CD4-positive, alpha-beta T cell treated with Interleukin-4 for 1 hour (primary cell): ENCODE measurements at regions not wholly inside any gene's neighbourhood (a gene's known extent, or its start where the extent isn't known, plus 50 kb on each side); places are given as distances from the start of the nearest gene placed in this dataset.
"Not testable (repeated sequence)": the region's sequence is repeated elsewhere in the genome, so short reads cannot be mapped to it uniquely, and the experiment has no call there.

Experiments
- DNase-seq, 2 donors: peaks; one replicate each; pipeline ENCODE4 v3.0.0-alpha.2; 2020 to 2022

DNA sequence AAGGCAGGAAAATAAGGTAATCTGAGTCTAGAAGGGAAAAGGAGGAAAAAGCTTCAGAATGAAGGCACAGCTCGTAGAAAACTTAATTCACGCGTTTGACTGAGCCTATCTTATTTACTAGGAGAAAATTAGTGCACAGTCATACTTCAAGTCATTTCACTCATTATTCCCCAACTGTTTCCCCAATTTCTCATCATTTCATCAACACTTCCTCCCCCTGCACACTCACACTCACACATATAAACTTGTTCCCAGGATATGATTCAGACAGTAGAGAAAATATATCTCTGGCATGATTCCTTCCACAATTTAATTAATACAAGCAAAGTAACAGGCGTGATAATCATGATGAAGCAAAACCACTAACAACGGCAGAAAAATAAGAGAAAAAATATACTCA lies 94.5 kb upstream of the F13A1 start:
- DNase-seq: no peak

DNA sequence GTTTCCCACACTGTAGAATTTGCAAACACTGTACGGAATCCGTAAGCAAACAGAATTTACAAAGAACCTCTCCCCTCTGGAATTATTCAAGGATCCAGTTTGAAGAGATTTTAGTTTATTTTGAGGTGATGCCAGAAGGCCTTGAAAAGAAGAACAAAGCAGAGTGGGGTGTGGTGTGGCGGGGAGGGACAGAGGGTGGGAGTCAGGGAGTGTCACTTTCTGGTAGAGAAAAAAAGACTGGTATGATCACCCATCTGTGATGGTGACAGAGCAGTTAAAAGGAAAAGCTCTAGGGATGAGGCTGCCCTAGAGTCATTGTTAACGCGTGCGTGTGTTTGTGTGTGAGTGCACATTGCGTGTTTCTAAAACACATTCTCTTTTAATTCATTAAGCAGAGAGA lies 97.0 kb upstream of the F13A1 start:
- DNase-seq: no peak

DNA sequence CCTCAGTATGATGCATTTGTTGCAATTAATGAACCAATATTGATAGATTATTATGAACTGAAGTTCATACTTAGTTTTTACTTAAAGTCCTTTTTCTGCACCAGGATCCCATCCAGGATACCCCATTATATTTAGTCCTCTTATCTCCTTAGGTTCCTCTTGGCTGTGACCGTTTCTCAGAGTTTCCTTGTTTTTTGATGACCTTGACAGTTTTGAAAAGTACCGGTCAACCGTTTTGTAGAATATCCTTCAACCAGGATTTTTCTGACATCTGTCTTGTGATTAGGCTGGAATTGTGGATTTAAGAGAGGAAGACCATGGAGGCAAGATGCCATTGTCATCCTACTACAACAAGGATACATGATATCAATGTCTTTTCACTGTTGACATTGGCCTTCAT lies 98.0 kb upstream of the F13A1 start:
- no peak for DNase-seq

DNA sequence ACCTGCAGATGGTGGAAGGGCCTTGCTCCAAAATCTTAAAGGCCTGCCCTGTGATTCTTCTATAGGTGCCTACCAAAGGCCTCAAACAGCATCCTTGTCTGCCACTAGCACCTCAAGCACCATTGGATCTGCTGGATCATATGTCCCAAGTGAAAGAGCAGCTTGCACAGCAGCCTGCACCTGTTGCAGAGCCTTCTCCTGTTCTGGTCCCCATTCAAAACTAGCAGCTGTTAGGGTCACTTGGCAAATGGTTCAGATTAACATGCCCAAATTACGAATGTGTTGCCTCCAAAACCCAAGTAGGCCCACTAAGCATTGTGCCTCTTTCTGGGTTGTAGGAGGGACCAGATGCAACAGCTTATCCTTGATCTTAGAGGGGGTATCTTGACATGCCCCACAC lies 99.6 kb upstream of the F13A1 start:
- DNase-seq: no peak

DNA sequence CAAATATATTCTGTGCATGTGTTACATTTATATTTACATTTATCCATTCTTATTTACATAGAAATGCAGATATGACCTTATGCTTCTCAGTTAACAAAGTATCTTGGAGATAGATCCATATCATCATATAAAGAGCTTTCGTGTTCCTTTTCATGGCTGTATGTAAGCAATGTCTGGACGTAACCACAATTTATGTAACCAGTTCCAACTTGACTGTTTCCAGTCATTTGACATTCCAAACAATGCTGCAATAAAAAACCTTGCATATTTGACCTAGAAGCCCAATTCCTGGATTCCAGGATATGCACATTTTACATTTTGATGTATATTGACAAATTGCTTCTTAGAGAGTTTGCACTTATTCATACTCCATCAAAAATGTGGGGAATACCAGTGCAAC lies 113.7 kb upstream of the F13A1 start:
- DNase-seq: no peak

DNA sequence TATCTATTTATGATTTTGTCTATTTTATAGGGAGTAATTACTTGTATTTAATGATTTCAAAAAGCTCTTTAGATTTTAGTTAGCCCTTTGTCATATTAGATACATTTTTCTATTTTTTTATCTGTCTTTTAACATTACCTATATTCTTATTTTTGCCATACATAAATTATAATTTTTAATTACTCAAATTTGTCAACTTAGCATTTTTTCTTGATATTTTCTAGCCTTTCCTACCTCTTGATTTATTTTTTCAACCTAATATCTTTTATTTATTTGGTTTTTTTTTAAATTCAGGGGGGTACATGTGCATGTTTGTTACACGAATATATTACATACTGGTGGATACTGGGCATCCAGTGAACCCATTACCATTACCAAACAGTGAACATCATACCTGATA lies 114.3 kb upstream of the F13A1 start:
- no peak for DNase-seq

DNA sequence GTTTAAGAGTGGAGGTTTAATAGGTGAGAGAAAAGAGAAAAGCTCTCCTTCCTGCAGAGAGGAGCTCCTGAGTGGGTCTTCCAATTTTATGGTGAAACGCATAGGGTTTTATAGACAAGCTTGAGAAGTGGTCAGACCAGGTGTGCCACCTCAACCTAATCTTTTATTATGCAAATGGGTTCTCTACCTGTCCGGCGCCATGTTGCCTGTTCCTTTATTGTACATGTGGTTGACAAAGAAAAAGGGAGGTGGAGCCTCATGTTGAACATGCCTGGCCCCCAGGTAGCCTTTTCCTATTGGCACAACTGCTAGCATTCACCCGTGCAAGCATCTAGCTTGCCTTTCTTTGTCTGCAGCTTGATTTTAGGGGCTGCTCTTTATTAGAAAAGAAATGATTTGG lies 115.9 kb upstream of the F13A1 start:
- no peak for DNase-seq

DNA sequence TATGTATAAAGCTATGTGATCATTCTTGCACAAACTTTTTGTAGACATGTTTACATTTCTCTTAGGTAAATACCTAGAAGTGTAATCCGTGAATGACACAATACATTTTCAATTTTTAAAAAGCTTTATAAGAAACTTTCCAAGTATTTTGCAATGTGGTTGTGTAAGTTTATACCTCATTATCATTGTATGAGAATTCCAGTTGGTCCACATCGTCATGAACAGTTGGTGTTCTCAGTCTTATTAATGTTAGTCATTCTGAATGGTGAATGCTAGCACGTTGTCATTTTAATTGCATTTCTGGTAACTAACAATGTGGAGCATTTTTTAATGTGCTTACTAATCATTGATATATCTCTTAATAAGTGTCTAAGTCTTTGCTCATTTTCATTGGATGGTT lies 116.5 kb upstream of the F13A1 start:
- DNase-seq: no peak

DNA sequence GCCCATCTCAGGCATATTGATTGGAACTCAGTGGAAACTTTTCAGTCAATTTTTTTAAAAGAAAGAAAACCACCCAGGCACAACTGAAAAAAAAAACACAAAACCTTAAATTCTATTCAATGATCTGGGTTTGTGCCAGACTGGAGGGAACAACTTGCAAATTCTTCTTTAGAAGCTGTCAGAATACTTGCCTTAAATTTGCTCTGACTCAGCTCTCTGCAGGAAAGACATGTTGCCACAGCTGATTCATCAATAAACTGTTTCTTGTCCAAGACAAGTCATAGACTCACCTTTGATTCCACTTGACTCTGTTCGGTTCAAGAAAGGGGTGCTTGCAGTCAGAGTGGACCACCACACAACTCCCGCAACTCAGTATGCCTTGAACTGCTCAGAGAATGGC lies 117.8 kb upstream of the F13A1 start:
- DNase-seq: no peak

DNA sequence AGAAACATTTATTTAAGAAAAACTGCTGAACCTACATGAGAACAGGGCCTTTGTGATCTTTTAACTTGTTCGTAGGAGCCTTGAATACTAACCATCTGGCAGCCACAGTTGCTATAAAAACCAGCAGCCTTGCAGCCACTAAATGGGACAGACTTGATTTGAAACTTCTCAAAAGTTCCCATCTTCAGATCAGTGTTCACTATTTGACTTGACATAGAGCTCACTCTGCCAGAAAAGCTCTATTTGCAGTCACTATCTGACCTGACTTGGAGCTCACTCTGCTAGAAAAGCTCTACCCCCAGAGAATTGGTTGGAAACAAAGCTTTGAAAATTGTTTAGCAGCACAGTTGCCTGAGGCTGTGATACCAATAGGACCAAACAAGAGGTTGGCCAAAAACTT lies 119.3 kb upstream of the F13A1 start:
- no peak for DNase-seq

DNA sequence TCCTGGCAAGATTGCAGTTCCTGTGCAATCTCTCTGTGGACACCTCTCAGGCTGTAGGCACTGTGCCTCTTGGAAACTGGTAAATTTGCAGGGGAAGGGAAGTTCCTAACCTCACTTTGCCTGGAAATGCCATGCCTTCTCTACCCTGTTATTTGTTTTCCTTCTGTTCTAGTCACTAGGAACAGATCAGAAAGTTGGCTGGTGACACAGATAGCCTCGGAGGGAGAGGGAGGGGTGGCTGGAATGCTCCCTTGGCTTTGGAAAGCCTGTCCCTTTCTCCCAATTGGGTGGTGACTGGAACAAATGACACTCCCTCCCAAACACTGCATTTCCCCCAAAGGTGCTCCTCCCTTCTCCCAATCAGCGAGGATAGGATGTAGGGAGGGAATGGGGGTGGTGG lies 131.5 kb upstream of the F13A1 start:
- no peak for DNase-seq

DNA sequence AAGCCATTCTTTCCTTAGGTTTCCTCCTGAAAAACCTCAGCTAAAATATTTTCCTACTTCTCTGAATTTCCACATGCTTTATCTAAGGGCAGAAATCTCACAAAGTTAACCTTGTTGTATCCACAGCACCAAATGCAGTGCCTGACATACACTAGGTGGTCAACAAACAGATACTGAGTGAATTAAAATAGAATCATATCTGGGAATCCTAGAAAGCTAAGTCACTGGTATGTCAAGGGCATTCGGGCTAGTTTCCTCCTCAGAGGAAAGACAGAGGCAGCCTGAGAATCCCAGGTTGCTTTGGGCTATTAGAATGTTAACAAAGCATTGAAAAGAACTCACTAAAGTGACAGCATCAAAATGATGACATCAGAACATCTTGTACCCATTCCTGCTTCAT lies 132.7 kb upstream of the F13A1 start:
- DNase-seq: no peak

DNA sequence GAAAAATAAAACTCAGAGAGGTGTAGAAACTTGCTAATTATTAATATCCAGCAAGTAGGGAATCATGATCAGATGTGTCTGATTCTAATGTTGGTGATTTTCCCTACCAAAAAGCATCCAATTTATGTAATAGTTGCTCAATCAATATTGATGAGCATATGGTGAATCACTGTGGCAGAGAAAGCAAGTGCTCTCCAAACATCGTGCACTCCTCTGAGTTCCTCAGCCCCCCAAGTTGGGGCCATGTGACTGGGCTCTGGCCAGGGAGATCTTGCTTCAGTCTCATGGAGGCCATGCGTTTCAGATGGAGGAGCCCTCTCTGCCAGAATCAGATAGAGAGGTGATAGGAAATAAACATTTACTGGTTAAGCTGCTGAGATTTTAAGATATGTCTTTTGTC lies 133.2 kb upstream of the LY86 start:
- DNase-seq: no peak

DNA sequence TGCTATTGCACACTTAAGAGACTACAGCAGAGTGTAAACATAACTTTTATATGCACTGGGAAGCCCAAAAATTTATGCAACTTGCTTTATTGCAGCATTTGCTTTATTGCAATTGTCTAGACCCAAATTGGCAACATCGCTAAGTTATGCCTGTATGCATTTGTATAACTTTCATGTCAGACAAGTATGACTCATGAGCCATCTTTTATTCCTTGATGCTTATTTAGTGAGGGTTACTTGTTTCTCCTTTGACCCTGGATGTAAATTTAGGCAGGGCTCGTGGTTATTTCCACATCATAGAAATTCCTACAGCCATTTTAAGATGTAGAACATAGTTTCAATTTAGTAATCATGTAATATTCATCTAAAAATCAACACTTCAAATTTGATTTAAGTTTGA lies 130.3 kb upstream of the LY86 start:
- no peak for DNase-seq

DNA sequence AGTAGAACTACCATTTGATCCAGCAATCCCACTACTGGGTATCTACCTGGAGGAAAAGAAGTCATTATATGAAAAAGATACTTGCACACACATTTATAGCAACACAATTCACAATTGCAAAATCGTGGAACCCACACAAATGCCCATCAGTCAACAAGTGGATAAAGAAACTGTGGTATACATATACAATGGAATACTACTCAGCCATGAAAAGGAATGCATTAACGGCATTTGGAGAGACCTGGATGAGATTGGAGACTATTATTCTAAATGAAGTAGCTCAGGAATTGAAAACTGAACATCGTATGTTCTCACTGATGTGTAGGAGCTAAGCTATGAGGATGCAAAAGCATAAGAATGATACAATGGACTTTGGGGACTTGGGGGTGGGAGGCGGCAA lies 128.6 kb upstream of the LY86 start:
- not testable (repeated sequence) for DNase-seq

DNA sequence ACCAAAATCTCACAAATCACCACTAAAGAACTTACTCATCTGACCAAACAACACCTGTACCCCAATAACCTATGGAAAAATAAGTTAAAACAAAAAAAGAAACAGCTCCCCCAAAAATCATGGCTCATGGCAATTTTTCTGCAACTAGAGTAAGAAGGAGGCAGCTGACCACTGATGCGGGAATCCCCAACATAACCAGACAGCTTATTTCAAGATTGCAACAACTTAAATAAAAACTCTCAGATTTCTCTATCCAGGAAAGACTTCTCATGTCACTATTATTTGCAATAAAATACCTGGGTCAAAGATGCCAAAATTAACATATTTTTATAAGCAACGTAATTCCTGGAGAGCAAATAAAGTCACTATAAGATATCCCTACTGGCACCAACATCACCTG lies 128.1 kb upstream of the LY86 start:
- no peak for DNase-seq

DNA sequence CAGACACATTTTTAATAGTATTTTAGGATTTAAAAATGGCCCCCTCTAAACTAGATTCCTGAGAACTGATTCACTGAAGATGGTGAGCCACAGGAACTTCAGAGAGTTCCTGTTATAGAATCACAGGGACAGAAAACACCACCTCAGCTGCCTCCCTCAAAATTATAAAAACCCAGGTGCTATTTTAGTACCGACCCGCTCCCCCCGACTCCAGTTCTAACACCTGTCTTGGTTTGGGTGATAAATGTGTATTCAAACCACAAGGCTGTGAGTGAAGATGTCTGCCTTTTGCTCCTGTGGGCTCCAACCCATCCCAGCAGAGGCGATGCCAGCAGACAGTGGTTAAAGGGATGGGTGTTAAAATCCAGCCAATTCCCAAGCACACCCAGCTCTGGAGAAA lies 127.4 kb upstream of the LY86 start:
- no peak for DNase-seq

DNA sequence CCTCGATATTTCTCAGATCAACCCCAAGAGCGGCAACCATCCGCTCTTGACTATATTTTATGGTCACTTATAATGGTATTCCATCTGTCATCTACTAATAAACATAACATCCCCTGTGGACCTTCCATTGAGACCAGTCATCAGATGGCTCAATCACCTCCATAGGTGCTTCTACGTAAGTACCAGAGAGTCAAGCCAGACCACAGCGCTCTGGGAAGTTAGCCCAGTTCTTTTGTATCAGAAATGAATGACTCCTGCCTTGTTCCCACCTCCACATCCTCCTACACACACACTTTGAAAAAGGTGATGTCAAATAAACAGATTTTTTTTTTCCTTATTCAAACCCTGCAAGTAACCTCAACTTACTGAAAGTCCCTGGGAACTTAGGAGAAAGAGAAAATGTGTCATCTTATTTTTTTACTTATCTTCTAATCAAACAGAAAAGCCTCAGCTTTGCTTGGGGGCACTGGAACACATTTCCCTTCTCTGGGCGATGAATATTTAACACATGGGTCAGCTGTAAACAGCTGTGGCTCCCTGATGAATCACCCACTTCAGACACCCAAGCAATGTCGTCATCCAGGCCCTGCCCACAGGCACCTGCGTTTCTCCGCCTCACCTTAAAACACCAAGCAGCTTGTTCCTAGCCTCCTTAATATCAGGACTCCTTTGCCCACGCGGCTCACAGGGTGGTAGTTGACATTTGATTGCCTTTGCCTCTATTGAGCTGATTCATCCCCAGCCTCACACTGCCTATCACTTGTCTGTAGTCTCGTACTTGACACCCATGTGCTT lies 121.4 kb upstream of the LY86 start:
- DNase-seq: no peak

DNA sequence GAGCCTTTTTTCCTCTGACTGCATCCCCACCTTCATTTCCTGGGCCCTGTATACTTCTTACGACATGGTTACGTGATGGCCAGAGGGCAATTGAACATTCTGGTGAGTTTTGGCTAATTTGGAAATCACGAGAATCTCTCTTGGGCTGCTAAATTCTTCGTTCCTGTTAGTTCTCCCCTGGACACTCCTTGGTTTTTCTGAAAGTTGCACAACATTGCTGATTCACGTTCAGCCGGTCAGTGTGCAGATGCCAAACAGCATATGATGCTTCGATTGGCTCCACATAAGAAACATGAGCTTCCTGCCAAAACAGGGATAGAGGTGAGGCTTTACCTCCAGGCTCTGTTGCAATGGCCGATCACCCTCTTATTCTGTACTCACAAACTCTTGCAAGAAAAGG lies 119.4 kb upstream of the LY86 start:
- peak in 1 of 2 donors; percentile 34 for DNase-seq

DNA sequence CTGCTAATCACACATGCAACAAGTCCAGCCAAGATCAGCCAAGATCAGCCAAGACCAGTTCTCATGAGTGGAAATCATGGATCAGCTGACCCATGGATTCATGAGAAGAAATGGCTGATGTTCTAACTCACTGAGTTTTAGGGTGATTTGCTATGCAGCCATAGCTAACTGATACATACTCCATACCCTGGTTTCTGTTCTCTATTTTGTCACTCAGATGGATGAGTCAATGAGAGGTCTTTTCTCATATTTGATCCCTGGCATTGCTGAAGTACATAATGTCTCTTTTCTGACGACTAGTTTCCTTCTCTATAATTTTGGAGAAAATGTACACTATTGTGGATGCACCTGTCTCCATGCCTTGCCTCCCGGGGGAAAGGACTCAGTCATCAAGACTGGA lies 118.4 kb upstream of the LY86 start:
- DNase-seq: no peak

DNA sequence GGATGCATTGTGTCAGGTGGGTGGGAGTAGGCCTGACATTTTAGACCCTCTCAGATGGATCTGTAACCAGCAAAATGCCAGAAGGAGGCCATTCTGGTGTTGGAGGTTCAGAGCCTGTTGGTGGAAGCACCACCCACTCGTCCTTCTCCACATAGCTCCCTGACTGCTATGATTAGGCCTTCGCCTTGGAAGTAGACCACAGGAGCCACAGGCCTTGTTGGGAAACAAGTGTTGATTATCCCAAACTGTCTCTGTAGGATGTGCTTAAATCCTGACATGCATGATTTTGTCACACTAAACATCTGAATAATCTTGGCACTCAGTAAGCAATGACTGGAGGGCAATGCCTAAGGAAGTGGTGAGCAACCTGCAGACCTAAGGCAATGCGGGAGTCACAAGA lies 117.2 kb upstream of the LY86 start:
- DNase-seq: no peak

DNA sequence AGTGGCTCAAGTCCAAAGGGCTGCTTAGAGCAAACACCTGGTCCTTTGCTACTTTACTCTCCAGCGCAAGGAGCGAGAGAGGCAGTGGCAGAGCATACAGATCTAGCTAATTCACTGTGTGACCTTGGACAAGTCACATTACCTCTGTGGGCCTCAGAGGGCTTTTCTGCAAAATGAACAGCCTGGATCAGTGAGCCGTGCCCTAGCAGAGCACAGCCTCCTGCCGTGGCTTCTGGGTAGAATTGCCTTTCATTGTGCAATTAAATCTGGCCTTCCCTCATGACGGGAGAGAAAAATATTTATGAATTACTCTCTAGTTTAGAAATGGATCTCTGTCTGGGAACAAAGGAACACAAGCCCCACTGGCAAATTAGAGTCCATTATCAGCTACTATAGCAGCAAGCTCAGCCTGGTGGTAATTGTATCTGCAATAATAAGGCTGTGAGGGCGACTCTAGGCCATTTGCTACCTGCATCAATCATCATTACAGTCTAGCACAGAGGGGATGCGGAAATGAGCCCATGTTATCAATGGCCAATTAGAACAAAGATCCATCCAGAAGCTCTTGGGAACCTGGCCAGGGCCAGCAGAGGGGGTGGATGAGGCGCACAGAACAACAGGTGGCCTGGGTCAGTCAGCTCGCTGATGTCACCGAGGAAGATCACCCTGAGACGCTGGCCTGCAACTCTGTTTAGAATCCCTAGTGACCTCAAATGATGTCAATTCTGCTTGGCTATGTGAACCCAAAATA lies 114.2 kb upstream of the LY86 start:
- no peak for DNase-seq

DNA sequence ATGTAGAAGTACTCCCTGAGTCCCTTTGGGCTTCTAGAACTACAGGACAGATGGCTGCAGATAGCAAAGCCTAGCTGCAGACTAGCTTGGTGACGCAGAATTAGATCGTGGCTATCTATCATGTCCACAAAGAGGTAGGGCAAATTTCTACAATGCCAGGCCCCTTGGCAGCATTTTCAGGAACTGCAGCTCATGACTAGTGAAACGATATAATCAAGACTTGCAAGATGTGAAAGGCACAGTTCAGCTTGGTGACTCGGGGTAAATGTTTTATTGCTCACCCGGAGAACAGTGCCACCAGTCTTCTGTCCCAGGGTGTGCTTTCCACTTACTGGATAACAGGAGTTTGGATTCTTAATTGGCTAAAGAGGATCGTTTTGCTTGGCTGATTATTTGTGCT lies 108.7 kb upstream of the LY86 start:
- no peak for DNase-seq

DNA sequence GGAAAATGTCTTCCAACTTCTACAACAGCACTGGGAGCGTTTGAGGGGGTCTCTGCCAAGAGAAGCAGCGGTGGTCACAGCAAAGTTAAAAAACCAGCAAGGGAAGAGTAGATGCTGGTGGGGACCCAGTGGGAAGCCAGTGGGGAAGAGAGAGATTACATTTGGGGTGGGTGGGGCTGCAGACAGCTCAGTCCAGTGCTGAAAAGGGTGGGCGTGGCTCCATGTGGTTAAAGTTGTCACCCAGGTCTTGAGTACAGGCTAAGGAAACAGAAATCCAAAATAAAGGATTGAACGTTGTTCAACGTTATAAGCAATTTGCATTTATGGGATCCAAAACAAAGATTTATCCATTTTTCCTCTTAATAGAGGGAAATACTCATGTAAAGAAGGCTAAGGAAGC lies 106.3 kb upstream of the LY86 start:
- no peak for DNase-seq

DNA sequence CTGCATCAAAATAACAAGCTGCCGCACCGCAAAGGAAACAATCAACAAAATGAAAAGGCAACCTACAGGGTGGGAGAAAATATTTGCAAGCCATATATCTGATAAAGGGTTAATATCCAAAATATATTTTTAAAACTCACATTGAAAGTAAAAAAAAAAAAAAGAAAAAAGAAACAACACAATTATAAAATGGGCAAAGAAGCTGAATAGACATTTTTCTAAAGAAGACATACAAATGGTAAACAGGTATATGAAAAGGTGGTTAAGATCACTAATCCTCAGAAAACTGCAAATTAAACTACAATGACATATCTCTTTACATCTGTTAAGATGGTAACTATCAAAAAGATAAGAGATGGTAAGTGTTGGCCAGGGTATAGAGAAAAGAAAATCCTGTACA lies 105.4 kb upstream of the LY86 start:
- DNase-seq: no peak
